TTC549 (cell line): ENCODE measurements at regions not wholly inside any gene's neighbourhood (a gene's known extent, or its start where the extent isn't known, plus 50 kb on each side); places are given as distances from the start of the nearest gene placed in this dataset.

ENCODE experiments used
- FAIRE-seq: peaks from 2 replicates; lab custom pipeline; 2012; peaks lifted over from hg19 to GRCh38; lab: Jason Lieb, UNC

DNA sequence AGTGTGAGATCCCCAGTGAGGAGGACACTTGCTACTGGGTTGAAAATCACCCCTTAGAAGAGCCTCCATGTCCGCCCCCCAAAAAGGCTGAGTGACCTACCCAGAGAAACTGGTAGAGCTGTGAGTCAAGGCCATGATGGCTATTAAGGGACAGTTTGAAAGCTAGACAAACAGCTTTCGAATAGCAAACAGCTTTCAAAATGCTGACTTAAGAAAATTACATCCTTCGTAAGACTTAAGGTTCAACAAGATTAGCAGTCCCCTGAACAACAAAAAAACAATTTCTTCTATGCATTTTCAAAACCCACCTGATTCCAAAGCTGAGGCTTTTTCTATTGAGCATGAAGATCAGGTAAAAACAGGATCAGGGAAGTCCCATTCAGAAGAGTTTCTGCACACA lies 269.7 kb upstream of the SOX2 start:
- no peak for FAIRE-seq

- no peak for FAIRE-seq
Measured at GRCh38 chr3:181432992-181433391, 278.7 kb upstream of the SOX2 start.

DNA sequence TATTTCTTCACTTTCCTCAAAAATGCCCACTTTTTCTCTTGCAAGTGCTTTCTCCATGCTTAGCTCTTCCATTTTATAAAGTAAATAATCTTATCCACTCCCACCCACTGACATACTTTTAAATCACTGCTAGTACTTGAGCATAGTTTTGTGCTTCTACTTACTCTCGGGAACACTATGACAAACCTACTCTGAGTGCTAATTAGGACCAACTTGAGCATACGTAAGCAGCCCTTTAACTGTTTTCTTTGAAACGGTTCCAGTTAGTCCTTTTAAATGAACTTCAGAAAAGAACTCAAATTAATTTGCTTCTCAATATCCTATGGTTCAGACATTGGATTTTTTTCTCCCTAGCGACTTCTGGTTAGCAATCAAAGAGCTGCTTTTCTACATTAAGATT lies 280.0 kb upstream of the SOX2 start:
- no peak for FAIRE-seq

DNA sequence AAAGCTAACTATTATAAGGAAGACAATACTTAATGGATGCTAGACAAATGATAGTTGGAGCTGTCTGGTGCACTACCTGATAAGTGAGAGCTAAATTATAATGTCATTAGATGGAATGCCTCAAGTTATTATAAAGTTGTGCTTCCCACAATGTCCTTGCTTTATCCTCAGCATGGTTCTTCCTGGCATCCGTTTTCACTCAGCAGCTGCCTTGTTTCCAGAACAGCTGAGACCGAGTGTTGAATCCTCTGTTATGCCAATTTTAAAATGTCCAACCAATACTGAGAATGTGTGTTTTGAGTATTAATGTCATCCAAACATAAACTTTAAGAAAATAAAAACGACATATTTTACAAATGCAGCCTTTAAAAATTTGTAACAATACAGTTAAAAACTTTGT lies 286.7 kb upstream of the SOX2 start:
- FAIRE-seq = no peak

DNA sequence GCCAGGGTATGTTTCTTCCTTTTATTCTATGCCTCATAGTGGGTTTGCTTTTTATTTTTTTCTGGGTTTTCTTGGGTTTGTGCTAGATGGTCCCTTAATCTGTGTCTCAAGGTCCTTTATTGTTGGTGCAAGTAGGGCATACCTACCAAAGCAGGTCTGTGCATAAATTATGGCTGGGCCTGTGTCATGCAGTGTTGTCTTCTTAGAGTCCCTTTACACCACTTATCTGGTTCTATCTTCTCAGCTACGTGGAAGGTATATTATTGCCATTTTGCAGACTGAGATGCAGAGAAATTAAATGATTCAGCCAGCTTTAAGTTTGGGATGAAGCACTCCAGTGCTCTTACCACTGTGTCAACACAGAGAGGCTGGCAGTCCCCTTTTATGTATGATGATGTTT lies 293.5 kb upstream of the SOX2 start:
- FAIRE-seq = no peak

DNA sequence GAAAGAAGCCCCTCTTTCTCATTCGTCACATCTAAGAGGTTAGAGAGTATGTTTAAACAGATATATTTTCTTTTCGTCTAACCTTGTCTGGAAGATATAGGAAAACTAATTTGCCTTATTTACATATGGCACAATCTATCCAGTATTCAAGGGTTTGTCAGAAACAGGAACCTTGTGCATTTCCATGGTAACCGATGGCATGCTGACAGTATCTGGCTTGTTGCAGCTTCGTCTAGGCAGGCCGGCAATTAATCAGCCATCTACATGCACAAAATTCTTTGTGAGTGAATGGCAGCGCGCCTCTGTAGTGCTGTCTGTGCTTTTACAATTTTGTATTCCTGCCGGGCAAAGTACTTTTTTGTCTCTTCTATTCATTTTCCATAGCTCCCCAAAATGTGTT lies 294.0 kb upstream of the SOX2 start:
- no peak for FAIRE-seq

- no peak for FAIRE-seq
Measured at GRCh38 chr3:181410870-181411269, 300.9 kb upstream of the SOX2 start.

GRCh38 chr3:181403876-181404660 lies 307.7 kb upstream of the SOX2 start:
- FAIRE-seq = no peak

GRCh38 chr3:181402347-181402746 lies 309.4 kb upstream of the SOX2 start:
- FAIRE-seq = no peak

DNA sequence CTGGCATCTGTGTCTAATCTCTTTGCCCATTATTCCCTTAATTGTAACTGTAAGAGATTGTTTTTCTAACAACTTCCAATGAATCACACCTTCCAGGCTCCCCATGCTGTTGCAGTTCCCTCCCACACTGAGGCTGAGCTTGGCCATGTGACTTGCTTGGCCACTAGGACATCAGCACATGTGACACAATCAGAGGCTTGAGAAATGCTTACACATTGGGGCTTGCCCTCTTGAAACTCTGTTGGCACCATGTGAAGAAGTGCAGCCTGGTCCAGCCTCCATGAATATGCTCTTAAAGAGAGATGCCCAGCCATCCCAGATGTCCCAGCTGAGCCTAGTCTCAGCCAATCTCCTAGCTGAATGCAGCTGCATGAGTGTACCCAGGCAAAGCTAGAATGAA lies 326.8 kb upstream of the SOX2 start:
- no peak for FAIRE-seq

GRCh38 chr3:181383760-181384159 lies 328.0 kb upstream of the SOX2 start:
- no peak for FAIRE-seq

DNA sequence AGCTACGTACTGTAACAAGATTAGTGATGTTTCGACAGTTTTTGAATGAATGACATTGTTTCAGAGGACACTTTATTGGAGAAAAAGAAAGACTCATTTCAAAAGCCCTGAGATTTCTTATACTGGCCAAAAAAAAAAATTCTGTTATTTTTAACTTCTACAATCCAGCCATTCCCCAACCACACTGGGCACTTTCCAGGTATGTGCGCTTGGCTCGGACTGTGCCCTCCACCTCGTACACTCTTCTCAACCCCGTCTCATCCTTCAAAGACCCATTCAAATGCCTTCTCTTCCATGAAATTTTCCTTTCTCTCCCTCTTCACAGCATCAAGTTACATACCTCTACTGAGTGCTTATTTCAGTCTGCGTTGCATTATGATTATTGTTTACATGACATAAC lies 328.5 kb upstream of the SOX2 start:
- FAIRE-seq = no peak

- no peak for FAIRE-seq
Measured at GRCh38 chr3:181382656-181383055, 329.1 kb upstream of the SOX2 start.

GRCh38 chr3:181379278-181379677 lies 332.4 kb upstream of the SOX2 start:
- FAIRE-seq = no peak

- no peak for FAIRE-seq
Measured at GRCh38 chr3:181369637-181370036, 342.1 kb upstream of the SOX2 start.

DNA sequence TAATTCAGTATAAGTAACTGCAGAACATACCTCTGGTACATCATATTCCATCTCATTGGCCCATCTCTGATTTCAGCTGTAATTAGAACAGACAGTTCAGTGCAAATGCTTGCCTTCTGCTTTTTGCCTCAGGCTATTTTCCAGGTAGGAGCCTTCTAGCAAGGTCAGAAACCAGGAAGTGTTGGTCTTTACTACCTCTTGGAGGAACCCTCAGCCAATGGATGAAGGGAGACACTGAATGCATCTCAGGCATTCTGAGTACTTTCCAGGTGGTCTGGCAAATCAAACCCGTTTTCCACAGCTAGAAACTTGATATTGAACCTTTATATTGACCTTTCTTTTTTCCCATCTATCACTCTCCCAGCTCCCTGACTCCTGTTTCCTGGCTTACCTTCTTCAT lies 348.5 kb upstream of the SOX2 start:
- no peak for FAIRE-seq

- no peak for FAIRE-seq
Measured at GRCh38 chr3:181362378-181362777, 349.3 kb upstream of the SOX2 start.

DNA sequence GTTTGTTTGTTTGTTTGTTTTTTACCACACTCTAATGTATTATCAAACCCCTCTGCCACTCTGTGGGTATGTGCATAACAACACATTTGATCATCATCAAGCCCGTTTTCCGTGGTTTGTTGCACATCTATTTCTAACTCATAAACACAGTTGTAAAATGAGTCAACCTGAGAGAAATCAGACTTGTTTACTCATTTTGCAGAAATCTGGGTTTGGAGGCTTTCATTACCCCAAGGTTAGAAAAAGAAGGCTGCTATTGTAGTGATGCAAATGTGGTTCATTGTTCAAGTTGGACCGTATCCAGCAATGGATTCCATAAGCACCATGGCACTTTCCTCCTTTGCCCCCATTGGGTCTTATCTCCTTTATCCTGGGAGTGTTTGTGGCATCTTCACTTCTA lies 353.2 kb upstream of the SOX2 start:
- FAIRE-seq = no peak

DNA sequence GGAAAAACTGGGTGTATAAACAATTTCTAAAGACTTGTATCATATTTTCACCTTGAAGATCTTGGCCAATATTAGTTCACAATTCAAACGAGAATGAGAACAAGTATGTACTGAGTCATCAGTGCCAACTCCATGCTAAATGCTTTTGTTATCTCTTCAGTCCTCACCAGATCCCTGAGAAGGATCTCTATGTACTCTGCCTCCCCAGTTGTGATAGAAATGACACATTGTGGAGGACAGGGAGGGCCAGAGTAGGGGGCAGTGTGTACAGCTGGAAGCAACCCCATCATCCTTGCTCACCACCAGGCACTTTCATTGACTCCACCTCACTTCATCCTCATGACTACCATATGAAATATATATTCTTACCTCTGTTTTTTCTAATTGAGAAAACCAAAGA lies 353.7 kb upstream of the SOX2 start:
- FAIRE-seq = no peak

GRCh38 chr3:181354140-181354539 lies 357.6 kb upstream of the SOX2 start:
- no peak for FAIRE-seq

- no peak for FAIRE-seq
Measured at GRCh38 chr3:181344331-181344730, 354.8 kb upstream of the DNAJC19 start.

DNA sequence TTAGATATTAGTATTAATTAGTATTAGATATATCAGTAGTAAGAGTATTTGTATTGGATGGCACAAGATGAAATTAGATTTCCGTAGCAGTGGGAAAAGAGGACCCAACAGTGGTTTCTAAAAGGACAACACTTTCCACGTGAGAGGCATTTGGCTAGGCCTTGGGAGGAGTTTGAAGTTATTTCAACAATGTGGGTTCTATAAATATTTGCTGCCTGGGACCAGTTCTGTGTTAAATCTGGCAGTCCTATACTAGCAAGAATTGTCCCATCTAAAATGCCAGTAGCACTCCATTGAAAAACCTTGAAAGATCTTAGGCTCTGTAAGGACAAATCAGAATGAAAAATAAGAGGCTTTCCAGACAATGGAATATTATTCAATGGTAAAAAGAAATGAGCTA lies 347.1 kb upstream of the DNAJC19 start:
- FAIRE-seq = no peak

GRCh38 chr3:181333394-181333793 lies 343.9 kb upstream of the DNAJC19 start:
- no peak for FAIRE-seq

DNA sequence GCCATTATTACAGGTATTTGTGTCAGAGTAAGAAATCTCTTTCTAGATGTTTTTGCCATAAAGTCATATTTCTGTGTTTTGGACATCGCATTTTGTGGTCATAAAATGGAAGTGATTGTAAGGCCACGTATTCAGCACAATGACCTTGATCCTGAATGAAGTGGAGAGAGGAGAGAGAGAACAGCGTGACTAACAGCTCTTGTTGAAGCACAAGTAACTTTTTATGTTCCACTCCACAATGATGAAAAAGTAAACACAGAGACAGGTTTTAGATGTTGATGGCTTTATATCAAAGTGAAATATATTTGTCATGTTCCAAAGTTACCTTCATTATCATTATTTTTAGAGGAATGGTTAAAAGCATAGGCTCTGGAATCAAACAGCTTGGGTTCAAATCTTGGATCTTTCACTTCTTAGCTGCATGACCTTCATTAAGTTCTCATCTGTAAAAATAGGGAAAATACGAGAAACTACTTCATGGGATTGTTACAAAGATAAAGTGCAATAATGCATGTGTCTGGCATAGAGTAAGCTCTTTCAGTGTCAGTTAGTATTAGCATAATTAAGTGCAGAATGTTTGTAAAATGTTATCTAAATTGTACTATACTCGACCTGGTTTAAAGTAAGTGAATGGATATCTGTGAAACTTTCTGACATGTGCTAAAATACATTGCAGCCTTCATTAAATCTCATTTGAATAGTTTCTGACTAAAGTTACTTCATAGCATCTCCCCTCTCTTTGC lies 341.5 kb upstream of the DNAJC19 start:
- FAIRE-seq = no peak
